ENCODE measurements at regions not wholly inside any gene's neighbourhood (a gene's known extent, or its start where the extent isn't known, plus 50 kb on each side); places are given as distances from the start of the nearest gene placed in this dataset.

DNA sequence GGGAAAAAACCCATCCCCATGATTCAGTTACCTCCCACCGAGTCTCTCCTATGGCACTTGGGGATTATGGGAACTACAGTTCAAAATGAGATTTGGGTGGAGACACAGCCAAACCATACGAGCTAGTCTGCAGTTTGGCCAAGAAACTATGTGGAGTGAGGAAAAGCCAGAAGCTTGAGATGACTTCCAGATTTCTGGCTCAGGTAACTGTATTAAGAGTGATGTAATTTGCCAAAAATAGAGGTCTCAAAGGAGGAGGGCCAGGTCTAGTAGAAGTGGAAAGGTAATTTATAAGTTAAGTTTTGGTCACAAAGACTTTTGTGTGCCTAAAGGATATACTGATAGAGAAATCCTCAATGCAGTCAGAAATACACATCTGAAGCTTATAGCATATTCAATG is 279.7 kb upstream of the MGMT start:
- Histone ChIP-seq H3K27ac (ENCODE audit: low read length) (no peak overlapping the region), H3K4me3 (ENCODE audit: low read length) (no peak overlapping the region), H3K79me2 (ENCODE audit: low read length) (no peaks in the 10 kb centered on the region), H3K9me2 (replicated peaks; ENCODE audit: insufficient read depth, low read length) (no peaks in the 10 kb centered on the region; the same call in 1 of the 2 replicates), H4K20me1 (ENCODE audit: insufficient read depth, low read depth, low read length) (no peaks in the 10 kb centered on the region), H3K9ac (ENCODE audit: low read length) (no peak overlapping the region), H3K36me3 (ENCODE audit: insufficient read depth, low read length) (no peaks in the 10 kb centered on the region), H3K9me3 (ENCODE audit: low read length) (no peaks in the 10 kb centered on the region), H2AFZ (ENCODE audit: low read length) (no peak overlapping the region), H3K27me3 (ENCODE audit: low read length) (no peaks in the 10 kb centered on the region), H3K4me2 (ENCODE audit: low read depth, low read length, poor library complexity, severe bottlenecking) (no peak overlapping the region), H3K4me1 (ENCODE audit: low read length) (no peaks in the 10 kb centered on the region)
- DNase-seq, result no peak

DNA sequence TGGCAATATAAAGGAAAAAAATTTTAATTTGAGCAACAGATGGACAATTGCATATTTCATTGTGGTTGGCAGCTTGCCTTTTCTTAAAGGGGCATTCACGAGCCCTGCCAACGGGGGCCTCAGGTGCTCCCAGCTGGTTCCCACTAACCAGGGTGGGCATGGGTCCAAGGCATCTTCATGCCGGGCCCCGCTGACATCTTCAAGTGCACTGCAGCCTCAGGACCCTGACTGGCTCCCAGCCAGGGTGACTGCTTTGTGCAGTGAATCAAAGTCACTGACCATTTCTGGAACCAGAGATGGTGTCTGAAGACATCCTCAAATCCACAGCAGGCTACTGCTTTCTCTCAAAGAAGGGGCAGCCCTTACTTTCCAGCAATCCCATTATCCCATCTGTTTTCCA is 275.2 kb upstream of the MGMT start:
- Histone ChIP-seq H2AFZ (ENCODE audit: low read length) (no peak overlapping the region), H3K79me2 (ENCODE audit: low read length) (no peaks in the 10 kb centered on the region), H4K20me1 (ENCODE audit: insufficient read depth, low read depth, low read length) (no peaks in the 10 kb centered on the region), H3K9me2 (replicated peaks; ENCODE audit: insufficient read depth, low read length) (no peaks in the 10 kb centered on the region), H3K4me2 (ENCODE audit: low read depth, low read length, poor library complexity, severe bottlenecking) (no peak overlapping the region), H3K4me1 (ENCODE audit: low read length) (no peaks in the 10 kb centered on the region), H3K27ac (ENCODE audit: low read length) (no peak overlapping the region), H3K36me3 (ENCODE audit: insufficient read depth, low read length) (no peaks in the 10 kb centered on the region), H3K27me3 (ENCODE audit: low read length) (no peaks in the 10 kb centered on the region), H3K4me3 (ENCODE audit: low read length) (no peak overlapping the region), H3K9me3 (ENCODE audit: low read length) (no peaks in the 10 kb centered on the region), H3K9ac (ENCODE audit: low read length) (no peak overlapping the region)
- no peak for DNase-seq

DNA sequence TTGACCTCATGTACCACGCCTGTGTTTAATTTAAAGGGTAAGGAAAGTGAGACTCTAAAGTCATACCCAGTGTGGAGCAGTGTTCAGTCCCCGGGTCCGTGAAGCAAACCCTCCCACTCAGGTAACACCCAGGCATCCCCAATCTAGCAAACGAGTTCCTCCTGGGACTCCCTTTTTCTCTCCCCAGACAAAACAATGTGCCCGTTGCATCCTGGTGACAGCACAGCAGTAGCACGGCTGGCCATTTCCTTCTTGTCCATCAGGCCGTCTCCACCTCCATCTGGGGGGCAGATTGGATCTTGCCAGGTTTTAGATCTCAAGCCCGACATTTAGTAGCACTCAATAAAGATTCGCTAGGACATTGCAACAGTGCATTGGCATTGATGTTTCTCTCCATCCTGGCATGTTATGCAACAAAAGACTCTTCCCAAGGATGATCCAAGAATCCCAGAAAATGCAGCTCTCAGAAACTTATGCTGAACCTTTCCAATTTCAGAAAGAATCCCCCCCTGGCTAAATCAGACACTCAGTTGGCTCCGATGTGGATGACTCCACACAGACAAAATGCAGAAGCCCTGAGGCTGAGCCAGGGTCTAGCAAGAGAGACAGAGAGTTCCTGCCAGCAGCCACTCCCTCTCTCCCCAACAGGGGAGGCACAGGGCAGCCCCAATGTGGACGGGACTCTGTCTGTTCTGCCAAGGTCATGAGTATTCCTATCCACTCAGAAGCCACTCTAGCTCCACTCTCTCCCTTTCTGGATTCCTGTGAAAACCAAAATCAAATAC is 274.5 kb upstream of the MGMT start:
- Histone ChIP-seq H2AFZ (ENCODE audit: low read length) (no peak overlapping the region), H3K79me2 (ENCODE audit: low read length) (no peaks in the 10 kb centered on the region), H3K27me3 (ENCODE audit: low read length) (no peaks in the 10 kb centered on the region), H3K4me2 (ENCODE audit: low read depth, low read length, poor library complexity, severe bottlenecking) (no peak overlapping the region), H3K4me1 (ENCODE audit: low read length) (no peaks in the 10 kb centered on the region), H3K4me3 (ENCODE audit: low read length) (no peak overlapping the region), H3K36me3 (ENCODE audit: insufficient read depth, low read length) (no peaks in the 10 kb centered on the region), H3K9me2 (replicated peaks; ENCODE audit: insufficient read depth, low read length) (no peaks in the 10 kb centered on the region), H3K27ac (ENCODE audit: low read length) (no peak overlapping the region), H3K9ac (ENCODE audit: low read length) (no peak overlapping the region), H4K20me1 (ENCODE audit: insufficient read depth, low read depth, low read length) (no peaks in the 10 kb centered on the region), H3K9me3 (ENCODE audit: low read length) (no peaks in the 10 kb centered on the region)
- no peak for DNase-seq

DNA sequence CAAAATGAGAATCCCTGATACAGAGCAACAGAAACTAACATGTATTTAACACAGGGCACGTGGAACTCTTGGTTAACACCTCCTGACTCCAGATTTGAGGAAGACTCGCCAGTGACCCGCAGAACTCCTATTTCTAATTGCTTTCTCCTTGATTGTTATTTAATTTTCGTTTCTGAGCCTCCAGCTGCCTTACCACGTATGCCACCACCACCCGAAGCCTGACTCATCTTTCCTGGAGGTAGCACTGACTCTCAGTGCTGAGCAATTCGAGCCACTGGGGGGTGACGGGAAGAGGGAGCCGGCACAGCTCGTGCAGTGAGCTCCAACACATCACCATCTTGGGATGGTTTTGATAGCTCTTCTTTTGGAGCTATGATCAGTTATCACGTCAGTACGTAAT is 273.9 kb upstream of the MGMT start:
- Histone ChIP-seq H3K9ac (ENCODE audit: low read length) (no peak overlapping the region), H3K36me3 (ENCODE audit: insufficient read depth, low read length) (no peaks in the 10 kb centered on the region), H3K4me1 (ENCODE audit: low read length) (no peaks in the 10 kb centered on the region), H3K4me3 (ENCODE audit: low read length) (no peak overlapping the region), H3K9me2 (replicated peaks; ENCODE audit: insufficient read depth, low read length) (no peaks in the 10 kb centered on the region), H3K27ac (ENCODE audit: low read length) (no peak overlapping the region), H3K4me2 (ENCODE audit: low read depth, low read length, poor library complexity, severe bottlenecking) (no peak overlapping the region), H3K27me3 (ENCODE audit: low read length) (no peaks in the 10 kb centered on the region), H3K9me3 (ENCODE audit: low read length) (no peaks in the 10 kb centered on the region), H2AFZ (ENCODE audit: low read length) (no peak overlapping the region), H4K20me1 (ENCODE audit: insufficient read depth, low read depth, low read length) (no peaks in the 10 kb centered on the region), H3K79me2 (ENCODE audit: low read length) (no peaks in the 10 kb centered on the region)
- no peak for DNase-seq

DNA sequence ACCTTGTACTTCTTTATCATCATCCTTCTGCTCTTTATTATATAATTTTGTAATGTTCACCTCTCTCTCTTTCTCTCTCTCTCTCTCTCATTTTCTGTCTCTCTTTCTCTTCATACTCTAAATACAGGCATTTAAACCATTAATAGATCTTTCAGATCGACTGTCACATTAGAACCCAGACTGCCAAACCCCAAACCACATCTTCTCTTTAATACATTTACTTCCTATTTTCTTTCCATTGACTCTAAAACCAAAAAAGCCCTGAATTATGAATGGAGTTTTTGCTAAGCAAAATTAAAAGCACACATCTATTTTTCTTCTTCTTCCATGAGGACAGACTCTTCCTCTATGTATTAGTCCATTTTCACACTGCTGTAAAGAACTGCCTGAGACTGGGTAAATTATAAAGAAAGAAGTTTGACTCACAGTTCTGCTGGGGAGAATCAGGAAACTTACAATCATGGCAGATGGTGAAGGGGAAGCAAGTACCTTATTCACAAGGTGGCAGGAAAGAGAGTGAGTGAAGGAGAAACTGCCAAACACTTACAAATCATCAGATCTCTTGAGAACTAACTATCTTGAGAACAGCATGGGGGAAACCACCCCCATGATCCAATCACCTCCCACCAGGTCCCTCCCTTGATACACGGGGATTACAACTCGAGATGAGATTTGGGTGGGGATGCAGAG is 272.7 kb upstream of the MGMT start:
- Histone ChIP-seq H3K27me3 (ENCODE audit: low read length) (no peaks in the 10 kb centered on the region), H3K9me3 (ENCODE audit: low read length) (no peaks in the 10 kb centered on the region), H2AFZ (ENCODE audit: low read length) (no peak overlapping the region), H3K79me2 (ENCODE audit: low read length) (no peaks in the 10 kb centered on the region), H3K27ac (ENCODE audit: low read length) (no peak overlapping the region), H3K9ac (ENCODE audit: low read length) (no peak overlapping the region), H3K9me2 (replicated peaks; ENCODE audit: insufficient read depth, low read length) (no peaks in the 10 kb centered on the region), H3K4me2 (ENCODE audit: low read depth, low read length, poor library complexity, severe bottlenecking) (no peak overlapping the region), H4K20me1 (ENCODE audit: insufficient read depth, low read depth, low read length) (no peaks in the 10 kb centered on the region), H3K4me3 (ENCODE audit: low read length) (no peak overlapping the region), H3K36me3 (ENCODE audit: insufficient read depth, low read length) (no peaks in the 10 kb centered on the region), H3K4me1 (ENCODE audit: low read length) (no peaks in the 10 kb centered on the region)
- no peak for DNase-seq

DNA sequence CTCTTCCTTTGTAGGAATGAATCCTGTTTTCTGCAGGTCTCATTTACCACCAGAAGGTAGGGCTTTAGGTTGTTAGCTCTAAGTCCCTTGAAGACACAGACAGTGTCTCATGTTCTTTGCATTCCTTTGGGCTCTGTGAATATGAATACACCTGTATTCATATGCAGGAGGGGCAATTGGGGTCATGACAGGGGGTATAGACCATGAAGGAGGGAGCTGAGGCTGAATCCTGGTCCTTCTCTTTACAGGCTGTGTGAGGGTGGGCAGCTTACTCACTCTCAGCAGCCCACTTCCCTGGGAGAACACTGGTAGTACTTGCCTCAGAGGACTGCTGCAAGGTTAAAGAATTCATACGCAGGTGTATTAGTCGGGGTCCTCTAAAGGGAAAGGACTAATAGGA is 267.2 kb upstream of the MGMT start:
- Histone ChIP-seq H3K4me3 (ENCODE audit: low read length) (no peak overlapping the region), H3K4me2 (ENCODE audit: low read depth, low read length, poor library complexity, severe bottlenecking) (no peak overlapping the region), H3K4me1 (ENCODE audit: low read length) (no peaks in the 10 kb centered on the region), H3K9me3 (ENCODE audit: low read length) (no peaks in the 10 kb centered on the region), H3K27me3 (ENCODE audit: low read length) (no peaks in the 10 kb centered on the region), H3K79me2 (ENCODE audit: low read length) (no peaks in the 10 kb centered on the region), H4K20me1 (ENCODE audit: insufficient read depth, low read depth, low read length) (no peaks in the 10 kb centered on the region), H3K9ac (ENCODE audit: low read length) (no peak overlapping the region), H2AFZ (ENCODE audit: low read length) (no peak overlapping the region), H3K9me2 (replicated peaks; ENCODE audit: insufficient read depth, low read length) (no peaks in the 10 kb centered on the region), H3K27ac (ENCODE audit: low read length) (no peak overlapping the region), H3K36me3 (ENCODE audit: insufficient read depth, low read length) (no peaks in the 10 kb centered on the region)
- DNase-seq, result no peak

DNA sequence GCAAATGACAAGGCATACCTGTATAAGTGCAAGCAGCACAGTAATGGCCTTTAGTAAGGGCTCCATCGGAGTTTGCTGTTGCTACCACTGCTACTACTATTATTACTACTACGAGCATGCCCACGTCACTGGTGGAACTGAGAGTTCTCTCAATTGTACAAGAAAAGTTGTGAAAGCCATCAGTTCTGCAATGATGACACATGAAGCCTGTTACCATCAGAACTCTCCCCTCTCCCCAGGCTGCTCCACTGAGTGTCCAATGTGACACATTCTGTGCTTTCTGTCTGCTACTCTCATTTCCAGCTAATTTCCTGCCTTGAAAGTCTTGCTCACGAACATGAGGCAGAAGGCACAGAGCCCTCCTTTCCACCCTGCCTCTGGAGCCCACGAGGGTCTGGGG is 263.2 kb upstream of the MGMT start:
- Histone ChIP-seq H3K4me1 (ENCODE audit: low read length) (no peaks in the 10 kb centered on the region), H3K27me3 (ENCODE audit: low read length) (no peaks in the 10 kb centered on the region), H3K9ac (ENCODE audit: low read length) (no peak overlapping the region), H3K9me2 (replicated peaks; ENCODE audit: insufficient read depth, low read length) (no peaks in the 10 kb centered on the region), H3K27ac (ENCODE audit: low read length) (no peak overlapping the region), H3K9me3 (ENCODE audit: low read length) (no peaks in the 10 kb centered on the region), H2AFZ (ENCODE audit: low read length) (no peak overlapping the region), H3K79me2 (ENCODE audit: low read length) (no peaks in the 10 kb centered on the region), H3K4me3 (ENCODE audit: low read length) (no peak overlapping the region), H3K4me2 (ENCODE audit: low read depth, low read length, poor library complexity, severe bottlenecking) (no peak overlapping the region), H4K20me1 (ENCODE audit: insufficient read depth, low read depth, low read length) (no peaks in the 10 kb centered on the region), H3K36me3 (ENCODE audit: insufficient read depth, low read length) (no peaks in the 10 kb centered on the region)
- no peak for DNase-seq

DNA sequence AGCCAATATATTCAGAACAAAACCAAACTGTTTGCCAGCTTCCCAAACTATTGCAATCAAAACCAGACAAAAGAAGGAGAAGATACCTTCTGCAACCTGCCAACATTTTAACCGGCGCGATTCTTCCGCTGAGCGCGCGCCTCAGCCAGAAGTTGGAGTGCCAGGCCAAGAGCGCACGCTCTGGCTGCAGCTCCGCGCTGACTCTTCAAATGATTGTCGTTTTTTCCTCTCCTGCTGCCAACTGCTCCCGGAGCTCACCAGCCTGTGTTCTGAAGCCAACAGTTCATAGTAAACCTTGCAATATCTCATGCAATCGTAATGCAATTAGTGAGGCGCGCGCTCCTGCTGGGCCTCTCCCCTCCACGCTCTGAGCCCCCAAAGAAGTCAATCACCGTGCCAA is 259.7 kb upstream of the MGMT start:
- Histone ChIP-seq H3K4me2 (ENCODE audit: low read depth, low read length, poor library complexity, severe bottlenecking) (no peak overlapping the region), H3K9me2 (replicated peaks; ENCODE audit: insufficient read depth, low read length) (no peaks in the 10 kb centered on the region), H3K4me3 (ENCODE audit: low read length) (no peak overlapping the region), H3K4me1 (ENCODE audit: low read length) (no peaks in the 10 kb centered on the region), H3K9me3 (ENCODE audit: low read length) (no peaks in the 10 kb centered on the region), H3K27me3 (ENCODE audit: low read length) (no peaks in the 10 kb centered on the region), H3K27ac (ENCODE audit: low read length) (no peak overlapping the region), H3K9ac (ENCODE audit: low read length) (no peak overlapping the region), H2AFZ (ENCODE audit: low read length) (no peak overlapping the region), H3K36me3 (ENCODE audit: insufficient read depth, low read length) (no peaks in the 10 kb centered on the region), H4K20me1 (ENCODE audit: insufficient read depth, low read depth, low read length) (no peaks in the 10 kb centered on the region), H3K79me2 (ENCODE audit: low read length) (no peaks in the 10 kb centered on the region)
- no peak for DNase-seq
